GM21515 (cell line): ENCODE measurements at regions not wholly inside any gene's neighbourhood (a gene's known extent, or its start where the extent isn't known, plus 50 kb on each side); places are given as distances from the start of the nearest gene placed in this dataset.

Source experiments
- ATAC-seq: cut with Tn5 transposase; IDR thresholded peaks from one replicate; pipeline ENCODE4 v1.9.1; 2021; ENCODE audit not compliant: unreplicated experiment

GRCh38 chr15:95226835-95227234 is 995.5 kb downstream of the MCTP2 start:
- ATAC-seq: no peak

- ATAC-seq: no peak
These were observed 995.9 kb downstream of the MCTP2 start for GRCh38 chr15:95227235-95227634.

- no peak for ATAC-seq
These were observed 997.6 kb downstream of the MCTP2 start for GRCh38 chr15:95228856-95229555.

- ATAC-seq: no peak
These were observed 1003.7 kb downstream of the MCTP2 start for GRCh38 chr15:95235033-95235432.

- no peak for ATAC-seq
These were observed 1016.0 kb downstream of the MCTP2 start for GRCh38 chr15:95247071-95247984.

- ATAC-seq: no peak
These were observed 1018.2 kb downstream of the MCTP2 start for GRCh38 chr15:95249524-95249923.

- no peak for ATAC-seq
These were observed 1021.0 kb downstream of the MCTP2 start for GRCh38 chr15:95252404-95252803.

GRCh38 chr15:95254263-95254662 is 1022.9 kb downstream of the MCTP2 start:
- no peak for ATAC-seq

GRCh38 chr15:95259513-95259912 is 1028.2 kb downstream of the MCTP2 start:
- no peak for ATAC-seq

- no peak for ATAC-seq
These were observed 1028.6 kb downstream of the MCTP2 start for GRCh38 chr15:95259965-95260364.

GRCh38 chr15:95260856-95261255 is 1029.5 kb downstream of the MCTP2 start:
- no peak for ATAC-seq

- no peak for ATAC-seq
These were observed 1030.2 kb downstream of the MCTP2 start for GRCh38 chr15:95261546-95261945.

- ATAC-seq: no peak
These were observed 1030.6 kb downstream of the MCTP2 start for GRCh38 chr15:95261968-95262367.

- no peak for ATAC-seq
These were observed 1031.7 kb downstream of the MCTP2 start for GRCh38 chr15:95262866-95263564.

- no peak for ATAC-seq
These were observed 1032.4 kb downstream of the MCTP2 start for GRCh38 chr15:95263751-95264150.

- ATAC-seq: no peak
These were observed 1034.1 kb downstream of the MCTP2 start for GRCh38 chr15:95265419-95265997.

GRCh38 chr15:95266451-95267061 is 1035.2 kb downstream of the MCTP2 start:
- ATAC-seq: no peak

GRCh38 chr15:95267481-95267880 is 1036.1 kb downstream of the MCTP2 start:
- no peak for ATAC-seq

- ATAC-seq: no peak
These were observed 1038.2 kb downstream of the MCTP2 start for GRCh38 chr15:95269242-95270183.

- no peak for ATAC-seq
These were observed 1042.7 kb downstream of the MCTP2 start for GRCh38 chr15:95274101-95274500.
